Activated naive CD4-positive, alpha-beta T cell treated with anti-CD3 and anti-CD28 coated beads, Interleukin-2, amount 10 ng/mL, durations not matched to agents 7 days and 5 days (primary cell): ENCODE measurements at regions not wholly inside any gene's neighbourhood (a gene's known extent, or its start where the extent isn't known, plus 50 kb on each side); places are given as distances from the start of the nearest gene placed in this dataset.

Source experiments
- CTCF ChIA-PET: fragments of 350-600 bp; sonication (Branson Sonifier 250); formaldehyde crosslinking; loops from one replicate; lab custom pipeline; 2021; ENCODE audit warnings: antibody characterized with exemption; lab: Charles Lee
- DNase-seq: peaks from one replicate; pipeline ENCODE4 v3.0.0-alpha.2; 2020
- H3K27ac Mint-ChIP-seq: one replicate; pipeline ENCODE4 v1.8.0; 2021; ENCODE audit warnings: mild to moderate bottlenecking, moderate library complexity, mixed read lengths
- H3K27me3 Mint-ChIP-seq: one replicate; pipeline ENCODE4 v1.8.0; 2021; ENCODE audit warnings: mild to moderate bottlenecking, mixed read lengths
- H3K36me3 Mint-ChIP-seq: one replicate; pipeline ENCODE4 v1.8.0; 2021; ENCODE audit warnings: mixed read lengths
- H3K4me1 Mint-ChIP-seq: one replicate; pipeline ENCODE4 v1.8.0; 2021; ENCODE audit warnings: mixed read lengths
- H3K4me3 Mint-ChIP-seq: one replicate; pipeline ENCODE4 v1.8.0; 2021; ENCODE audit warnings: mild to moderate bottlenecking, moderate library complexity, mixed read lengths
- H3K9me3 Mint-ChIP-seq: one replicate; pipeline ENCODE4 v1.8.0; 2021; ENCODE audit warnings: mixed read lengths

GRCh38 chr7:89761173-89761572, 393.1 kb upstream of the STEAP1 start:
- H3K27ac Mint-ChIP-seq: no peak overlapping the region

GRCh38 chr7:89770161-89770560, 384.1 kb upstream of the STEAP1 start:
- H3K27me3 Mint-ChIP-seq: no peaks in the 10 kb centered on the region

More at GRCh38 chr7:89761173-89761572, 393.1 kb upstream of the STEAP1 start:
- DNase-seq: no peak
- Mint-ChIP-seq H3K9me3 (no peaks in the 10 kb centered on the region), H3K36me3 (no peaks in the 10 kb centered on the region), H3K4me1 (no peaks in the 10 kb centered on the region), H3K27me3 (no peaks in the 10 kb centered on the region), H3K4me3 (no peak overlapping the region)
- CTCF ChIA-PET: no interaction called here

GRCh38 chr7:89771003-89771636, 383.1 kb upstream of the STEAP1 start:
- H3K27me3 Mint-ChIP-seq: no peaks in the 10 kb centered on the region
- H3K27ac Mint-ChIP-seq: no peak overlapping the region
- H3K9me3 Mint-ChIP-seq: no peaks in the 10 kb centered on the region
- no peaks in the 10 kb centered on the region for H3K4me1 Mint-ChIP-seq
- no peak overlapping the region for H3K4me3 Mint-ChIP-seq
- H3K36me3 Mint-ChIP-seq: no peaks in the 10 kb centered on the region
- DNase-seq: no peak
- CTCF ChIA-PET: interaction anchor here (1.0 kb wide), 1 partner anchor 982 kb away, joined by 4 read pairs; no protein-coding TSS in a partner anchor

More at GRCh38 chr7:89770161-89770560, 384.1 kb upstream of the STEAP1 start:
- DNase-seq: no peak
- Mint-ChIP-seq H3K4me1 (no peaks in the 10 kb centered on the region), H3K36me3 (no peaks in the 10 kb centered on the region), H3K4me3 (no peak overlapping the region), H3K27ac (no peak overlapping the region), H3K9me3 (no peaks in the 10 kb centered on the region)
- CTCF ChIA-PET: no interaction called here

- H3K4me3 Mint-ChIP-seq: no peak overlapping the region
- CTCF ChIA-PET: no interaction called here
- H3K27me3 Mint-ChIP-seq: no peaks in the 10 kb centered on the region
- H3K36me3 Mint-ChIP-seq: no peaks in the 10 kb centered on the region
- no peaks in the 10 kb centered on the region for H3K9me3 Mint-ChIP-seq
- no peak overlapping the region for H3K27ac Mint-ChIP-seq
- DNase-seq: no peak
- no peaks in the 10 kb centered on the region for H3K4me1 Mint-ChIP-seq
These were observed 382.0 kb upstream of the STEAP1 start for GRCh38 chr7:89772276-89772675.

- no peak overlapping the region for H3K27ac Mint-ChIP-seq
- no peaks in the 10 kb centered on the region for H3K9me3 Mint-ChIP-seq
- H3K27me3 Mint-ChIP-seq: no peaks in the 10 kb centered on the region
- H3K4me3 Mint-ChIP-seq: no peak overlapping the region
- H3K36me3 Mint-ChIP-seq: no peaks in the 10 kb centered on the region
- no peaks in the 10 kb centered on the region for H3K4me1 Mint-ChIP-seq
- CTCF ChIA-PET: no interaction called here
- DNase-seq: no peak
These were observed 380.7 kb upstream of the STEAP1 start for GRCh38 chr7:89773611-89774010.

GRCh38 chr7:89775459-89775858, 378.8 kb upstream of the STEAP1 start:
- Mint-ChIP-seq H3K9me3 (no peaks in the 10 kb centered on the region), H3K4me3 (no peak overlapping the region), H3K27me3 (no peaks in the 10 kb centered on the region), H3K36me3 (no peaks in the 10 kb centered on the region), H3K4me1 (no peaks in the 10 kb centered on the region), H3K27ac (no peak overlapping the region)
- DNase-seq: no peak
- CTCF ChIA-PET: no interaction called here

GRCh38 chr7:89776980-89777379, 377.3 kb upstream of the STEAP1 start:
- no peaks in the 10 kb centered on the region for H3K9me3 Mint-ChIP-seq
- no peaks in the 10 kb centered on the region for H3K36me3 Mint-ChIP-seq
- H3K27me3 Mint-ChIP-seq: no peaks in the 10 kb centered on the region

GRCh38 chr7:89777499-89777898, 376.8 kb upstream of the STEAP1 start:
- Mint-ChIP-seq H3K4me3 (no peak overlapping the region), H3K27ac (no peak overlapping the region), H3K9me3 (no peaks in the 10 kb centered on the region), H3K36me3 (no peaks in the 10 kb centered on the region), H3K4me1 (no peaks in the 10 kb centered on the region), H3K27me3 (no peaks in the 10 kb centered on the region)
- CTCF ChIA-PET: no interaction called here
- no peak for DNase-seq

More at GRCh38 chr7:89776980-89777379, 377.3 kb upstream of the STEAP1 start:
- H3K4me3 Mint-ChIP-seq: no peak overlapping the region
- H3K27ac Mint-ChIP-seq: no peak overlapping the region
- no peak for DNase-seq
- H3K4me1 Mint-ChIP-seq: no peaks in the 10 kb centered on the region
- CTCF ChIA-PET: no interaction called here

GRCh38 chr7:89780291-89780690, 374.0 kb upstream of the STEAP1 start:
- H3K9me3 Mint-ChIP-seq: no peaks in the 10 kb centered on the region

GRCh38 chr7:89796481-89796880, 357.8 kb upstream of the STEAP1 start:
- Mint-ChIP-seq H3K36me3 (no peaks in the 10 kb centered on the region), H3K27me3 (no peaks in the 10 kb centered on the region), H3K27ac (no peak overlapping the region), H3K4me1 (no peaks in the 10 kb centered on the region), H3K4me3 (no peak overlapping the region), H3K9me3 (no peaks in the 10 kb centered on the region)
- no peak for DNase-seq
- CTCF ChIA-PET: no interaction called here

More at GRCh38 chr7:89780291-89780690, 374.0 kb upstream of the STEAP1 start:
- CTCF ChIA-PET: no interaction called here
- Mint-ChIP-seq H3K4me3 (no peak overlapping the region), H3K27me3 (no peaks in the 10 kb centered on the region), H3K27ac (no peak overlapping the region), H3K4me1 (no peaks in the 10 kb centered on the region), H3K36me3 (no peaks in the 10 kb centered on the region)
- DNase-seq: no peak

GRCh38 chr7:89797965-89798598, 356.2 kb upstream of the STEAP1 start:
- Mint-ChIP-seq H3K4me1 (no peaks in the 10 kb centered on the region), H3K36me3 (no peaks in the 10 kb centered on the region), H3K4me3 (no peak overlapping the region), H3K9me3 (no peaks in the 10 kb centered on the region), H3K27me3 (no peaks in the 10 kb centered on the region), H3K27ac (no peak overlapping the region)
- CTCF ChIA-PET: no interaction called here
- no peak for DNase-seq

GRCh38 chr7:89798599-89798996, 355.7 kb upstream of the STEAP1 start:
- DNase-seq: no peak
- no peak overlapping the region for H3K4me3 Mint-ChIP-seq
- H3K4me1 Mint-ChIP-seq: no peaks in the 10 kb centered on the region
- CTCF ChIA-PET: no interaction called here
- no peak overlapping the region for H3K27ac Mint-ChIP-seq
- H3K27me3 Mint-ChIP-seq: no peaks in the 10 kb centered on the region
- no peaks in the 10 kb centered on the region for H3K9me3 Mint-ChIP-seq
- no peaks in the 10 kb centered on the region for H3K36me3 Mint-ChIP-seq

GRCh38 chr7:89800761-89801160, 353.5 kb upstream of the STEAP1 start:
- Mint-ChIP-seq H3K4me3 (no peak overlapping the region), H3K36me3 (no peaks in the 10 kb centered on the region), H3K9me3 (no peaks in the 10 kb centered on the region), H3K27me3 (no peaks in the 10 kb centered on the region), H3K27ac (no peak overlapping the region), H3K4me1 (no peaks in the 10 kb centered on the region)
- DNase-seq: no peak
- CTCF ChIA-PET: no interaction called here

- no peak overlapping the region for H3K4me3 Mint-ChIP-seq
- CTCF ChIA-PET: no interaction called here
- H3K27ac Mint-ChIP-seq: no peak overlapping the region
- no peaks in the 10 kb centered on the region for H3K27me3 Mint-ChIP-seq
- no peaks in the 10 kb centered on the region for H3K36me3 Mint-ChIP-seq
- H3K4me1 Mint-ChIP-seq: no peaks in the 10 kb centered on the region
- no peaks in the 10 kb centered on the region for H3K9me3 Mint-ChIP-seq
- DNase-seq: no peak
These were observed 345.0 kb upstream of the STEAP1 start for GRCh38 chr7:89809291-89809690.

GRCh38 chr7:89813081-89813480, 341.2 kb upstream of the STEAP1 start:
- CTCF ChIA-PET: no interaction called here
- DNase-seq: no peak
- no peak overlapping the region for H3K27ac Mint-ChIP-seq
- no peaks in the 10 kb centered on the region for H3K9me3 Mint-ChIP-seq
- H3K27me3 Mint-ChIP-seq: no peaks in the 10 kb centered on the region
- no peaks in the 10 kb centered on the region for H3K36me3 Mint-ChIP-seq
- no peak overlapping the region for H3K4me3 Mint-ChIP-seq
- H3K4me1 Mint-ChIP-seq: no peaks in the 10 kb centered on the region
